Ovary (tissue), 3 donors: ENCODE measurements at regions not wholly inside any gene's neighbourhood (a gene's known extent, or its start where the extent isn't known, plus 50 kb on each side); places are given as distances from the start of the nearest gene placed in this dataset.

ENCODE experiments used
- CTCF ChIP-seq, 3 donors: fragments of 450-650 bp in 2 of 3; fragments of 200-600 bp in 1 of 3; IDR thresholded peaks; one replicate each; pipeline versions ENCODE4 v1.5.1 to v1.8.0; 2016 to 2022; ENCODE audit warnings: antibody characterized with exemption in 3 of 3, mild to moderate bottlenecking in 1 of 3
- POLR2A ChIP-seq: fragments of 450-650 bp; IDR thresholded peaks from one replicate; pipeline ENCODE4 v1.6.1; 2017; ENCODE audit warnings: antibody characterized with exemption, mild to moderate bottlenecking, moderate library complexity
- donor health status: DM: no; HTN: no; CAD: no.

GRCh38 chr15:77554306-77555080 is 78.2 kb downstream of the LINGO1 start:
- TF ChIP-seq POLR2A (no peak), CTCF (IDR thresholded peaks at IDR 0.05) (no peak)
